HG03571 (cell line): ENCODE measurements at regions not wholly inside any gene's neighbourhood (a gene's known extent, or its start where the extent isn't known, plus 50 kb on each side); places are given as distances from the start of the nearest gene placed in this dataset.
"Not testable (repeated sequence)": the region's sequence is repeated elsewhere in the genome, so short reads cannot be mapped to it uniquely, and the experiment has no call there.

Experiments used
- ATAC-seq: cut with Tn5 transposase; IDR thresholded peaks from one replicate; pipeline ENCODE4 v1.9.1; 2021; ENCODE audit not compliant: unreplicated experiment

- ATAC-seq = no peak
Measured at GRCh38 chr2:52510432-52510831, 1257.2 kb upstream of the CHAC2 start.

DNA sequence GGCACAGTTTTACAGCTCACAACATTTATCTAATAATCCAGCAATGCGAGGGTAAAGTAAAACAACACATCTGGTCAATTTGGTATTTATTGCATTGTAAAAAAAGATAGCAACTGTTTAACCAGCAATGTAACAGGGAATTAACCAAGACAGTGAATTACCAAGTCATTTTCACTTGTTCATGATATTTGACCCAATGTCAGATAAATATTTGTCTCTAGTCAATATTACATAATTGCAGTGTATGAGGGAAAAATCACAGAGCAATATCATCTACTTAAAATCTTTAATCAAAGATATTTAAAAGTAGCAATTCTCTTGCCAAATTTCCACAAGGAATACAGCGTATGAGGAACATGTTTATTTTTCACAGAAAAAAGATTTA, 1265.1 kb upstream of the CHAC2 start:
- ATAC-seq = no peak

GRCh38 chr2:52501715-52502475, 1265.7 kb upstream of the CHAC2 start:
- no peak for ATAC-seq

DNA sequence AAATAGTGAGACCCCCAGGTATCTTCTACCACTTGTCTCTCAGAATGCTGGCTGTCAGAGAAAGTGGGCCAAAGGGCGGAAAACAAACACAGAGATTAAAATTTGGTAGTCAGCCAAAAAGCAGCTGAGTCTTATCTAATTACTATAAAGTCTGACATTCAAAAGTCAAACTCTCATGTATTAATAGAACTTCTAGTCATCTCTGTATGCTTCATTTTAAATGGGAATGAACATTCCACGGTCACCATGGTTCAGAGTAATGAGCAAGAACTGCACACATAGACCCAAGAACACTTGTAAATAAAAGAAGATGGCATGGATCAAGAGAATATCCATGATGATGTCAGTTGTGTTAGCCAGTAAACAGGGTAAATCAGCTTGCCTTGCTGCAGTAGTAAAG, 1267.0 kb upstream of the CHAC2 start:
- ATAC-seq = no peak

- ATAC-seq = no peak
Measured at GRCh38 chr2:52498077-52498750, 1269.4 kb upstream of the CHAC2 start.

- ATAC-seq = no peak
Measured at GRCh38 chr2:52495816-52496215, 1271.8 kb upstream of the CHAC2 start.

DNA sequence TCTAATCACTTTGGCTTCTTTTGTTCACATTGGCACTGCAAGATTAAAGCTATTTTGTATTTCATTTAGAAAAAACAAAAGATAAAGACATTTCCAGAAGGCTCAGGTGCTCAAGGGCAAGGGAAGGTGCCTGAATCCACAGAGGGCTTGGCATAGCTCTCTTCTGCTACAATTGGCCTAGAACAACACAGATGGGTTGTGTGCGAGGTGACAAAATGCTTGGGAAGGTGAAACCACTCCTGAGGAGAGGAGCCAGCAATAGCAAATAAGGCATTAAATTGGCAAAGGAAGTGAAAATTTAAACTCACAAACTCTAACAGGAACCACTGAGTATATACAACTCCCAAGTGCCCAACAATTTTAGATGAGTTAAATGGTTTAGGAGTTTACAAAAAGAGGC, 1290.4 kb upstream of the CHAC2 start:
- no peak for ATAC-seq

DNA sequence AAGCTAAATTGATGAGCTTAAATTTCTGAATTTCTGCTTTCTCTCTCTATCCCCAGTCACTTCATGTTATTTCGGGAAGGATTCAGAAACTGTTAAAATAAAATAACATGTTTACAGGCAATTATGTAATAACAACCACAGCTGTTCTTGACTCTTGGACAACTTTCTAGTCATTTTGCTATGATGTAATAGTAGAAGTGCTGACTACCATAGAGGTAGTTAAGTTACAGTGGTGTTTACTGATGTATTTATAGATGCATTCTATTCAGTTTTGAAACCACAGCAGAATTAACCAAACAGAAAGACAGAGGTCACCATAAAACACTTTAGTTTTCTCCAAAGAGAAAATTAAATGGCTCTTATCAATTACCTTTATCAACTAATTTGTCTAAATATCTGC, 1292.0 kb upstream of the CHAC2 start:
- no peak for ATAC-seq

GRCh38 chr2:52474091-52474490, 1293.5 kb upstream of the CHAC2 start:
- no peak for ATAC-seq

DNA sequence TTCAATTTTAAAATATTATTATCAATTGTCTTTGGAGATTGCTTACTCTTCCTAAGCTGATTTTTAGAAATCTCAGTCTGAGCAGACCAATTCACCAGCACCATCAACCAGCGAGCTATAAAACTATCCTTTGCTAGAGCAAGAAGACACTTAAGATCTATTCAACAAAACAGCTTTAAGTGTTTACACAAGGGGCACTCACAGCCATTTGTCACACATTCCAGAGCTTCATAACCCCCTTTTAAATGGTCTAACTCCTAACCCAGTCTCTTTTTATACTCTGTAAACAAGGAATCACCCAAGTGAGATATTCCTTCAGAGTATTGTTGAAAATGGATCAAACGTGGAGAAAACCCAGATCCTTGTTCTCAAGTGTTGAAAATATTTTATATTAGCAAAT, 1294.1 kb upstream of the CHAC2 start:
- ATAC-seq = no peak

GRCh38 chr2:52470457-52470856, 1297.1 kb upstream of the CHAC2 start:
- ATAC-seq = not testable (repeated sequence)

DNA sequence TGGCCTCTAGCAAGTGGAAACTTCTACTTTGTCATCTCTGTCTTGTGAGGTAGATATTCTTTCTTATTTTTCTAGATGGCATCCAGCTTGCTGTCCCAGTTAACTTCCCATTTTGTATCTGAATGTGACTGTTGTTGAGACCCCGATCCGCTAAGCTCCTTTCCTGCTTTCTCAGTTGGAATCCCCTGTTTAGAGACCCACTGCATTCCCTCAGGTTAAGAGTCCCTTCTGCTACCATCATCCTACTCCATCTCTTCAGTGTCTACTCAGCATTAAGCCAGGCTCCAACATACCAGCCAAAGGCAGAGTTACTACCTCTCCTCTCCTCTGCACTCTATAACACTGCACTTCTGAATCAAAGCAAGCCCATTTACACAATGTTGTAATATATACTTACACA, 1300.4 kb upstream of the CHAC2 start:
- ATAC-seq = no peak

DNA sequence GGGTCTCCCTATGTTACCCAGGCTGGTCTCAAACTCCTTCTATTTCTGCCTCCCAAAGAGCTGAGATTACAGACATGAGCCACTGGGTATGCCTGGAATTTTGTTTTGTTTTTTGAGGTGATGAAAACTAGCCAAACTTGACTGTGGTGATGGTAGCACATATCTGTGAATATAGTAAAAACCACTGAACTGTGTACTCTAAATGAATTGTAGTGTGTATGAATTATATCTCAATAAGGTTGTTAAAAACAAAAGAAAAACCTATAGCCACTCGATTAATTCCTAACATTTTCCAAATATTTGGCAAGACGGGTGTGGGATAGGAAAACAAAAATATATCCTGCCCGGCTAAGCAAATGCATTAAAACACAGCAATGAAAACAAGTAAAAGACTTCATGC, 1302.3 kb upstream of the CHAC2 start:
- no peak for ATAC-seq

DNA sequence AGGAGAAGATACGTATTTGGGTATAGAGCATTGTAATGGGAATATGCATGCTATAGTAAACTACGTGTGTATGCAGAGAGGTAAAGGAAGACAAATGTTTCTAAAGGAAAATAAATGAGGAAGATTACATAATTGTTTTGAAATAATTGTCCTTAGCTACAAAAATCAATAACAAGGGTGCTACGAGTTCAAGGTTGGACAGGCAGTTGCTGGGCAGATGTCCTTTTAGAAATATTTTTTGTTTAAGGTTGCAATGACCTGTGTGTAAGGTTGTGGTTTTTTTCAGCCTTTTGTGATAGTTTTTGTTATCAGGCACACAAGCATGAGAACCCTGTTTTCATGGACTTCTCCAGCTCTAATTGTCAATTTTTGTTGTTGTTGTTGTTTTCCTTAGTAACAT, 1304.1 kb upstream of the CHAC2 start:
- no peak for ATAC-seq

DNA sequence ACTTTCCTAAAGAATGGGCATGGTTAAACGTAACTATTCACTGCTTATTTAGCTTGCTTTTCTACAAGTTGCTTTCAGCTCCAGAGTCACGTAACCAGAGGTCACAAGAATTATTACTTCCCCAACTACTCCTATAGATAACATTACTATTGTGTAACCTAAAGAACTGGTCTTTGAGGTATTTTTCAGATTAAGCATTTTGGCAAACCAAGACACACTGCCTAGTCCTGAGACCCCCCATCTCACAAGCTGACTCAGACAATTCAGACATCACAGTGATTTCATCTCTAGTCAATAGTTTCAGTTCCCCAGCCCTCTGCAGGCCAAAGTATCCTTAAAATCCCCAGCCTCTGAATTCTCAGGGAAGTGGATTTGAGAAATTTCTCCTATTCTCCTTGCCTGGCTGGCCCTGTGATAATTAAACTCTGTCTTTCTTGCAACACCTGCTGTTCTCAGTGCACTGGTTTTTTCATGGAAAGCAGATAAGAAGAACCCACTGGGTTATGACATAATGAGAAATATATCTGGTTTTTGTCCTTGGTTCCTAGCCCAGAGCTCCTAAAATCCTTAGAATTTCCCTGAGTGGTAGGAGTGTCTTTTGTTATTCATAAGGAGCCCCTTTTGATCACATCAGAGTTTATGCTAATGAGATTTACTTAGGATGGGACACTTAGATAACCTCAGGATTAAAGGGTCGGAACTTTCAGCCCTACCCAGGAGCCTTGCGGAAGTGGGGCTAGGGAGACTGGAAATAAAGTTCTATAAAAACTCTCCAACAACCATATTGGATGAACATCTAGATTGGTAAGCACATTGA, 1310.8 kb upstream of the CHAC2 start:
- ATAC-seq = no peak

- ATAC-seq = no peak
Measured at GRCh38 chr2:52454962-52455361, 1312.6 kb upstream of the CHAC2 start.

DNA sequence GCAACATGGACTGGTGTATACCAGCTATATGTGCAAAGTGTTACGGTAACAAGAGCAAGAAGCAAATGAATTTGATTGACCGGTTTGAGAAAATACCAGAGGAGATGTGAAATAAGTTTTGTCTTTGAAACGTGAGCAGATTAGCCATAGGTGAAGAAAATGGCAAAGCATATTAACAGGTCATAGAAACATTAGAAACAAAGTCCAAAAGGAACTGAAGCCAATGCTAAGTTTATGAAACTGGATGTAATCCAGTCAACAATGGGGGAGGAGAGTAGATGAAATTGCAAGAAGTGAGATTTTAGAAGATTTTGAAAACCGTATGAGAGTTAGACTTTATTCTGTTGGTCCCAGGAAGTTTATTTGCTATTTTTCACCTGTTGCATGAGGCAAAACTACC, 1315.4 kb upstream of the CHAC2 start:
- ATAC-seq = no peak

DNA sequence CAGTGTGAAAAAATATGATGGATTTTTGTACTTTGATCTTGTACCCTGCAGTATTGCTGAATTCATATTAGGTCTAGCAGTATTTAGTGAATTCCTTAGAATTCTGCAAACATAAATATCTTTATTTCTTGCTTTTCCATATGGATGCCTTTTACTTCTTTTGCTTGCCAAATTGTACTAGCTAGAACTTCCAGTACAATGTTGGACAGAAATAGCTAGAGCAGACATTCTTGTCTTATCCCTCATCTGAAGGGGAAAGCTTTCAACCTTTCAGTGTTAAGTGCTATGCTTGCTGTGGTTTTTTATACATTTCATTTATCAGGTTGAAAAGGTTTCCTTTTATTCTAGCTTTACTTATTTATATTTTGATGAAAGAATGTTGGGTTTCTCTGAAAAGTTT, 1321.9 kb upstream of the CHAC2 start:
- ATAC-seq = no peak

DNA sequence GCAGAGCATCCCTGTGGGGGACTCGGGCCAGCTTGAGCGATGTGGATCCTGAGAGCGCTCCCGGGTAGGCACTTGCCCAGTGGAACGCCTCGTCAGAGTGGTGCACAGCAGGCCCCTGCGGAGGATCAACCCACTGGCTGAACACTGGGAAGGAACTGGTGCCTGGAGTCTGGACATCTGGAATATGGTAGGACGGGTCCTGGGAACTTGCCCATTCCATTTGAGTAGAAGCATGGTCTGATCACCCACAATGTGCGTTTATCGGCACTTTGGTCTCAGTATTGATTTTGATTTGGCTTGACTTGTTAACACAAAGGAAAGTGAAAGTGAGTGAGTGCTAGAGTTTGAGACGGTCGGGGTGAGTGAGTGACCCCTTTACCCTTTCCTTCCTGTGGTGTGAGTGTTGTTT, 1336.2 kb upstream of the CHAC2 start:
- ATAC-seq = no peak

DNA sequence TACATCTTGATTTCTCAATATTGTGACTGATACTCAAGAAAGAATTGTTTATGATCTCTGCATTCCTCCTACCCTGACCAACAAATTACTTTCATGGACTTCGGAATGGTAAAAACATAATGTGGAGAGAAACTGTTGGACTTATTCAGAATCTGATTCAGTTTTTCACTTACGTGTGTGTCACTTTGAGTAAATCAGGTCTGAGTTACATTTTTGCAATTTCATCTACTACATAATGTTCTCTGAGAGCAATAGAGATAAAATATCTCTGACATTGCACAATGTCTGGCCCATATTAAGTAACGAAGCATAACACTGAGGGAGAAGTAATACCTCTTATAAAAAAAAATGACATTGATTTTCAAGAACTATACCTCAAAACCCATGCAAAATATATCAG, 1337.9 kb upstream of the CHAC2 start:
- ATAC-seq = no peak

GRCh38 chr2:52429171-52429570, 1338.4 kb upstream of the CHAC2 start:
- no peak for ATAC-seq

GRCh38 chr2:52428224-52428623, 1339.4 kb upstream of the CHAC2 start:
- ATAC-seq = no peak
